Osteocyte (in vitro differentiated cells): ENCODE measurements at regions not wholly inside any gene's neighbourhood (a gene's known extent, or its start where the extent isn't known, plus 50 kb on each side); places are given as distances from the start of the nearest gene placed in this dataset.

ENCODE experiments used
- DNase-seq: peaks from one replicate; pipeline ENCODE4 v3.0.0; 2021; ENCODE audit warnings: mixed read lengths; ENCODE audit not compliant: unreplicated experiment; ENCODE audit errors: extremely low spot score
- H3K27ac Mint-ChIP-seq: one replicate; pipeline ENCODE4 v1.8.0; 2021; ENCODE audit warnings: mild to moderate bottlenecking, mixed read lengths; ENCODE audit not compliant: unreplicated experiment
- H3K27me3 Mint-ChIP-seq: one replicate; pipeline ENCODE4 v1.8.0; 2021; ENCODE audit warnings: mixed read lengths; ENCODE audit not compliant: unreplicated experiment
- H3K36me3 Mint-ChIP-seq: one replicate; pipeline ENCODE4 v1.8.0; 2021; ENCODE audit warnings: mixed read lengths; ENCODE audit not compliant: unreplicated experiment
- H3K4me1 Mint-ChIP-seq: one replicate; pipeline ENCODE4 v1.8.0; 2021; ENCODE audit warnings: mixed read lengths; ENCODE audit not compliant: unreplicated experiment
- H3K4me3 Mint-ChIP-seq: one replicate; pipeline ENCODE4 v1.8.0; 2021; ENCODE audit warnings: mild to moderate bottlenecking, moderate library complexity, mixed read lengths; ENCODE audit not compliant: unreplicated experiment
- H3K9me3 Mint-ChIP-seq: one replicate; pipeline ENCODE4 v1.8.0; 2021; ENCODE audit warnings: mixed read lengths; ENCODE audit not compliant: unreplicated experiment
- TF ChIP-seq, protein P1 (sequence below): fragments of 200-600 bp; sonication (generic); IDR thresholded peaks from 2 replicates; pipeline ENCODE4 v1.5.0; 2021; ENCODE audit warnings: antibody characterized with exemption, mild to moderate bottlenecking, moderate library complexity

DNA sequence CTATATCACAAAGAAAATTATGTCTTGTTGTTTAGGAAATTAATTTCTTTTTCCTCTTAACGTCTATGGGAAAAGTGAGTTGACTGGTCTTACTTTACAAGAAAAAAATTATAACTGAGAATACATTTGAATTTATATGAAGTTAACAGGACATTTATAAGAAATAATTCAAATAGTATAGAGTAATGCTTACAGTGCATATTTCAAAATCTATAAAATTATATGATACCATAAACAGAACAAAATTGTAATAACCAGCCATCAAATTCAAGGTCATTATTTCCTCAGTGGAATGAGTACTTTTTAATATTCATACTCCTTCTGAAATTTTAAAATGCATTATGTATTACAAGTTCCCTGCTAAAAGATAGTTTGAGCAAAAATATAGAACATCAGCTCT, 884.5 kb downstream of the TECRL start:
- H3K27me3 Mint-ChIP-seq = peaks cover 10% of the 10 kb centered on the region
- TF ChIP-seq, protein P1, sequence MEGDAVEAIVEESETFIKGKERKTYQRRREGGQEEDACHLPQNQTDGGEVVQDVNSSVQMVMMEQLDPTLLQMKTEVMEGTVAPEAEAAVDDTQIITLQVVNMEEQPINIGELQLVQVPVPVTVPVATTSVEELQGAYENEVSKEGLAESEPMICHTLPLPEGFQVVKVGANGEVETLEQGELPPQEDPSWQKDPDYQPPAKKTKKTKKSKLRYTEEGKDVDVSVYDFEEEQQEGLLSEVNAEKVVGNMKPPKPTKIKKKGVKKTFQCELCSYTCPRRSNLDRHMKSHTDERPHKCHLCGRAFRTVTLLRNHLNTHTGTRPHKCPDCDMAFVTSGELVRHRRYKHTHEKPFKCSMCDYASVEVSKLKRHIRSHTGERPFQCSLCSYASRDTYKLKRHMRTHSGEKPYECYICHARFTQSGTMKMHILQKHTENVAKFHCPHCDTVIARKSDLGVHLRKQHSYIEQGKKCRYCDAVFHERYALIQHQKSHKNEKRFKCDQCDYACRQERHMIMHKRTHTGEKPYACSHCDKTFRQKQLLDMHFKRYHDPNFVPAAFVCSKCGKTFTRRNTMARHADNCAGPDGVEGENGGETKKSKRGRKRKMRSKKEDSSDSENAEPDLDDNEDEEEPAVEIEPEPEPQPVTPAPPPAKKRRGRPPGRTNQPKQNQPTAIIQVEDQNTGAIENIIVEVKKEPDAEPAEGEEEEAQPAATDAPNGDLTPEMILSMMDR = no peak

DNA sequence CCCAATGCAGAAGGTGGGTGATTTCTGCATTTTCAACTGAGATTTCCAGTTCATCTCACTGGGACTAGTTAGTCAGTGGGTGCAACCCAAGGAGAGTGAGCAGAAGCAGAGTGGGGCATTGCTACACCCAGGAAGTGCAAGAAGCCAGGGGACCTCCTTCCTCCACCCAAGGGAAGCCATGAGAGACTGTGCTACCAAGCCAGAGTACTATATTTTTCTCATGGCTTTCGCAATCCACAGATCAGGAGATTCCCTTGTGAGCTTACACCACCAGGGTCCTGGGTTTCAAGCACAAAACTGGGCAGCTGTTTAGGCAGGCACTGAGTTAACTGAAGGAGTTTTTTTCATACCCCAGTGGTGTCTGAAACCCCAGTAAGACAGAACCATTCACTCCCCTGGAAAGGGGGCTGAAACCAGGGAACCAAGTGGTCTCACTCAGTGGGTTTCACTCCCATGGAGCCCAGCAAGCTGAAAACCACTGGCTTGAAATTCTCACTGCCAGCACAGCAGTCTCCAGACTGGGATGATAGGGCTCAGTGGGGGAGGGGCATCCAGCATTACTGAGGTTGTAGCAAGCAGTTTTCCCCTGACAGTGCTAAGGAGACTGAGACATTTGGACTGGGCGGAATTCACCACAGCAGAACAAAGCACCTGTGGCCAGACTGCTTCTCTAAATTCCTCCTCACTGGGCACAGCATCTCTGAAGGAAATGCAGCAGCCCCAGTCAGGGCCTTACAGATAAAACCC, 903.4 kb downstream of the TECRL start:
- Mint-ChIP-seq H3K9me3 (peaks cover 3% of the 10 kb centered on the region), H3K4me3 (no peak overlapping the region)
- TF ChIP-seq, protein P1 = no peak

More for the DNA sequence above, 884.5 kb downstream of the TECRL start:
- H3K4me1 Mint-ChIP-seq = no peaks in the 10 kb centered on the region
- no peak overlapping the region for H3K27ac Mint-ChIP-seq
- DNase-seq = no peak
- H3K4me3 Mint-ChIP-seq = no peak overlapping the region
- H3K9me3 Mint-ChIP-seq = peaks cover 13% of the 10 kb centered on the region
- no peaks in the 10 kb centered on the region for H3K36me3 Mint-ChIP-seq

DNA sequence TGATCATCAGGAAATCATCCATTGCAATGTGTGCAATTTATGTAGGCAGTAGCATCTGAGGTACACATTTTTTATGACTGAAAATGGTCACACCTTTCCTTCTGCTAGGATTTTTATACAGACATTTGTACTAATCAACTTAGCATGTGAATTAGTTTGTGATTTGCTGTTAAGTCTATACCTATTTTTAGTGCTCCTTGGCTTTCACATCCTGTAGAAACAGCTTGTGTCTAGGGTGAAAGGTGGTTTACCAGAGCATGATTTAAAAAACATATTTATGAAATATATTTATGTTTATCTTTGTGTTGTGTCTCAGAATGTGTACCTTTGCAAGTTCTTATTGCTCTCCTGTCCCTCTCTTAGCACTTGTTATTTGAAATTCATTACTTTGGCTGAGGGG, 916.0 kb downstream of the TECRL start:
- peaks cover 2% of the 10 kb centered on the region for H3K27me3 Mint-ChIP-seq
- no peaks in the 10 kb centered on the region for H3K36me3 Mint-ChIP-seq
- H3K4me3 Mint-ChIP-seq = no peak overlapping the region
- H3K4me1 Mint-ChIP-seq = no peaks in the 10 kb centered on the region
- DNase-seq = no peak
- H3K27ac Mint-ChIP-seq = no peak overlapping the region
- H3K9me3 Mint-ChIP-seq = peaks cover 4% of the 10 kb centered on the region
- TF ChIP-seq, protein P1 = no peak

More for the DNA sequence above, 903.4 kb downstream of the TECRL start:
- no peak for DNase-seq
- Mint-ChIP-seq H3K36me3 (no peaks in the 10 kb centered on the region), H3K27ac (no peak overlapping the region), H3K27me3 (no peaks in the 10 kb centered on the region), H3K4me1 (no peaks in the 10 kb centered on the region)

DNA sequence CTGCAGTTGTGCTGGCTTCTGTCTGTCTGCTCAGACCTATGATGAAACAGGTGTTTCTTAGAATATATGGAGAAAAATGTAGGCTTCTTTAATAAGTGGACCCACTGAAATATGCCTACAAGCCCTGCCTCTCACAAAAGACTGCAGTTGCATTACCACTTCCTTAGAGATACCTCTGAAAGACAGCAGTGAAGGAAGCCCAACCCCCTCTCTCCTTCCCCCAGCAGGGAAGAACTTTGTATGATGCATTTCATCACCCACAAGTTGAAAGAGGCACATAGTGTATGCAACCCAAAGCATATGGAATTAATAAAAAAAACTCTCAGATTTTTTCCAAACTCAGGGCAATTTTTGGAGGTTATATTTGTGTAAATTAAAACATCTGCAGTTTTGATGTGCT, 916.7 kb downstream of the TECRL start:
- no peak overlapping the region for H3K27ac Mint-ChIP-seq
- H3K4me3 Mint-ChIP-seq = no peak overlapping the region
- H3K9me3 Mint-ChIP-seq = peaks cover 4% of the 10 kb centered on the region
- H3K4me1 Mint-ChIP-seq = no peaks in the 10 kb centered on the region
- DNase-seq = no peak
- H3K27me3 Mint-ChIP-seq = peaks cover 2% of the 10 kb centered on the region
- TF ChIP-seq, protein P1 = no peak
- no peaks in the 10 kb centered on the region for H3K36me3 Mint-ChIP-seq

DNA sequence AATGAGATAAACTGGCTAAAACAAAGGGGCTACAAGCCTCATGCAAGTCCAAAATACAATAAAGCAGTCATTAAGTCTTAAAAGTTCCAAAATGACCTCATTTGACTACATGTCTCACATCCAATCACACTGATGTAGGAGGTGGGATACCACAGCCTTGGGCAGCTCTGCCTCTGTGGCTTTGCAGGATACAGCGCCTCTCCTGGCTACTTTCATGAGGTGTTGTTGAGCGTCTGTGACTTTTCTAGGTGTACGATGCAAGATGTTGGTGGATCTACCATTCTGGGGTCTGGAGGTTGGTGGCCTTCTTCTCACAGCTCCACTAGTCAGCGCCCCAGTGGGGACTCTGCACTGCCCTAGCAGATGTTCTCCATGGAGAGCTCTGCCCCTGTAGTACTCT, 944.9 kb downstream of the TECRL start:
- H3K27me3 Mint-ChIP-seq = no peaks in the 10 kb centered on the region
- TF ChIP-seq, protein P1 = no peak
- H3K4me3 Mint-ChIP-seq = no peak overlapping the region
- H3K36me3 Mint-ChIP-seq = no peaks in the 10 kb centered on the region
- peaks cover 1% of the 10 kb centered on the region for H3K4me1 Mint-ChIP-seq
- H3K9me3 Mint-ChIP-seq = peaks cover 4% of the 10 kb centered on the region
- no peak for DNase-seq
- no peak overlapping the region for H3K27ac Mint-ChIP-seq
